ENCODE measurements at regions not wholly inside any gene's neighbourhood (a gene's known extent, or its start where the extent isn't known, plus 50 kb on each side); places are given as distances from the start of the nearest gene placed in this dataset.
A peak's percentile ranks its signal among the peaks of the same experiment; 100 is the strongest.

- no peak for DNase-seq
These were observed 286.3 kb downstream of the CDH26 start for GRCh38 chr20:60244373-60245146.

- no peak for DNase-seq
These were observed 288.5 kb downstream of the CDH26 start for GRCh38 chr20:60246751-60247150.

- DNase-seq = no peak
These were observed 291.2 kb downstream of the CDH26 start for GRCh38 chr20:60249436-60249835.

DNA sequence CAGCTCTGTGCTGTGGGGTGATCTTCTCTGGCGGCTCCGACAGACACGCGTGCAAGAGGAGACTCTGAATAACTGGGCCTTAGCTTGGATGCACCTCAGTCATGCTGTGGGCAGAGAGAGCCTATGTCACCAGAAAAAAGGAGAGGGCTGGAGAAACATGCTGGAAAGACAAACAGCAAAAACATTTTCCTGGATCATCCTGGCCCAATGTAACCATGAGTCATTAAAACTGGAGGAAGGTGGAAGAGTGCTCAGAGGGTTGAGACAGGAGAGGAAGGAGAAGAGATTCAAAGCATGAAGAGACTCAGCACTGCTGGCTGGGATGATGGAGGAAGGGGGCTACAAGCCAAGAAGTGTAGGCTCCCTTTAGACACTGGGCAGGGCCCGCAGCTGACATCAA is 292.0 kb downstream of the CDH26 start:
- DNase-seq = no peak

DNA sequence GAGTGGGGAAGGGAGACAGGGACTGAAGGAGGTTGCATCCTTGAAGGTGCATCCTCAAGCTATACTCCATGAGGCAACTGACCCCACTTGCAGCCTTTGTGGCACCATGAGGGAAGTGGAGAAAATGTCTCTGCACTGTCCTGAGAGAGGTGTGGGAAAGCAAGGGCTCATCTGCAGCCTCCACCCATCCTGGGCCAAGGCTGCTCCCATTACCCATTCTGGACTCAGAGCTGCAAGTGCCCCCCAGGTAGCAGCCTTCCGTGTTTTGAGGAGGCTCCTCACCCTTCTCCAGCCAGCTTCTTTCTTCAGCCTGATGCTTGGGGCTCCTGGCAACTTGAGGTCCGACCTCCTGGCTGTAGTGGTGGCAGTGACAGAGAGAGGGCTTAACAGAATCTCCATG is 294.6 kb downstream of the CDH26 start:
- DNase-seq = no peak

GRCh38 chr20:60253471-60253870 is 295.2 kb downstream of the CDH26 start:
- no peak for DNase-seq

DNA sequence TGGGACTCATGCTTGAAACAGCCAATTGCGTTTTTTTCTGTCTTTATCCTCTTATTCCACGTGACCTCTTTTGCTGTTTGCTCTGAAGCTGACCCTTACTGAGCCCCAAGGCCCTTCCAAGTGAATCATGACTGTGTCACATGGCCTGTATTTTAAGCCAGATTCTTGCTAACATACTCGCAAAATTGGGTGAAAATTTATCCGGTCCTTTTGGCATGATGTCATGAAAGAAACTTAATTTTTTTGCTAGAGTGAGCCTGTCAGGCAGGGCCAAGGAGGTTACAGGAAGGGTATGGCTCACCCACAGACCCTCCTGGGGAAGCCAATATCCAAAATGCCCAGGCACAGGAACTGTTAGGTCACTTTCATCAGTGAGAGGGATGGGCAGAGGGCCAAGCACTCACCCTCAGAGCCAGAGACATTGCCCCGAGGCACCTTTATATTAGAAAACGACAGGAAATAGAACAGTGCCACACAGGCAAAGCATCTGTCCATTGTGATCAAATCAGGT is 296.7 kb downstream of the CDH26 start:
- DNase-seq = no peak

DNA sequence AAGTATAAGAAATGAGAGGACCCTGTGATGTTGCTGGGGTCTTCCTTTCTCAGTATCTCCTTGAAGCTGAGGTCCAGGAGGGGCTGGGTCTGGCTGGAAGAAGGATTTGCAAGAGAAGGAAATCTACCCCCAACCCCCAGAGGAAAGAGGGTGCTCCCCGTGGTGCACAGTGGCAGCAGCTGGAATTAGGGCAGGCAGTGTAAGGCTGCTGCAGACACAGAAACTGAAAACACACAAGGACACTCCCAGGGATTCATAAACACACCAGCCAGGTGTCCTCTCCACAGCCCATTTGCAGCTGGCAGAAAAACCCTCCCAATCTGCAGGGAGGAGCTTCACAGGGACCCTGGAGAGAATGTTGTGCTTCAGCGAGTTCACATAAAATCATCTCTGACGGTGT is 297.2 kb downstream of the CDH26 start:
- DNase-seq = no peak

GRCh38 chr20:60255866-60256265 is 297.6 kb downstream of the CDH26 start:
- no peak for DNase-seq

GRCh38 chr20:60256811-60257210 is 298.6 kb downstream of the CDH26 start:
- no peak for DNase-seq

GRCh38 chr20:60257671-60258070 is 299.4 kb downstream of the CDH26 start:
- DNase-seq = no peak

DNA sequence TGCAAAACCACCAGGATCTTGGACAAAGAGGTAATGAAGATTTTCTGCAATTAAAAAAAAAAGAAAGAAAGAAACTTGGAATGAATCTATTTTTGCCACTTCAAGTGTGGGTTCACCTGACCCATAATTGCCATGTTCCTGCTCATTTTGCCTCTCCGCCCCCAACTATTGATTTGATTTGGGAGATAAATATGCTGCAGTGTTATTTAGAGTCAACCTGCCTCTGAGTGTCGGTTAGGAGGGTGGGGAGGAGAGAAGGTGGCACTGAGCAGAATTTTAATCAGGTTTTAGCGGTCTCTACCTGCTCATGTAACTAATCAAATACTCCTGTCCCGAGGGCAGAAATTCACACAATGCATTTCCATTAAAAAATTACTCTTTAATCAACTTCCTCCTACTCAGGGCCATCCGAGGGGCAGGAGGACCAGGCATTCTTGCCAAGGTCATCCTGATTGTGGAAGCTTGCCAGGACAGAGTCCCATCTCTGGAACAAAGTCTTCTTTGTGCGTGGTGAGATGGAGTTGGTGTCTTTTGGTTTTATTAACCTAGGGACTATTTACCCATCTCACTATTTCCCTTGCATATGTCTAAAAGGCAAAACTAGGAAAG is 300.1 kb downstream of the CDH26 start:
- DNase-seq = no peak

- DNase-seq = no peak
These were observed 303.1 kb downstream of the CDH26 start for GRCh38 chr20:60261333-60261732.

DNA sequence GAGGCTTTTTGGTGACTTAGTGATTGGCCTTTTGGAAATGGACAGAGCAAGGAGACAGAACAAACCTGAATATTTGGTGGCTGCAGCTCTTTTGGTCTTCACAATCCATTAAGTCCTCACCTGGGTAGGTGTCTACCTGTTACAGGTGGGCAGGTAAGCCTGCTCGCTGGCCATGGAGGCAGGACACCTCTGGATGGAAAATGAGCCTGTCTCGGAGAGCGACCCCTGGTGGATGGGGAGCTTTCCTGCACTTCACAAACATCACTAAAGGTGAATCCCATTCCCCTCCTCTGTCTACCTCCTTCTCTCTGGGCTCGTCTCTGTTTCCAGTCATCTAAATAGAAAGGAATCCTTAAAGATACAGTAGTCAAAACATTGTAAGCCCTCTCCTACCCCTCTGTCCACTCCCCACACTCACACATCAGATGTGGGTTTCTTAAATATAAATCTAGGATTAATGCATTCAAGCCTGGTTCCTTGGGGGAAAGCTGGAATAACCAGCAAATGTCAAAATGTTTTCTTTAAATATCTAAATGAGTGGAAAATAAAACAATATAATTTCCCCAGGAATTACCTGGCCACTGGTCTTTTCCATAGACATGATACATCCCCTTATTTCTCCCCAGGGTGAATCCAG is 304.9 kb downstream of the CDH26 start:
- DNase-seq = no peak

GRCh38 chr20:60263725-60264709 is 305.8 kb downstream of the CDH26 start:
- DNase-seq = no peak

DNA sequence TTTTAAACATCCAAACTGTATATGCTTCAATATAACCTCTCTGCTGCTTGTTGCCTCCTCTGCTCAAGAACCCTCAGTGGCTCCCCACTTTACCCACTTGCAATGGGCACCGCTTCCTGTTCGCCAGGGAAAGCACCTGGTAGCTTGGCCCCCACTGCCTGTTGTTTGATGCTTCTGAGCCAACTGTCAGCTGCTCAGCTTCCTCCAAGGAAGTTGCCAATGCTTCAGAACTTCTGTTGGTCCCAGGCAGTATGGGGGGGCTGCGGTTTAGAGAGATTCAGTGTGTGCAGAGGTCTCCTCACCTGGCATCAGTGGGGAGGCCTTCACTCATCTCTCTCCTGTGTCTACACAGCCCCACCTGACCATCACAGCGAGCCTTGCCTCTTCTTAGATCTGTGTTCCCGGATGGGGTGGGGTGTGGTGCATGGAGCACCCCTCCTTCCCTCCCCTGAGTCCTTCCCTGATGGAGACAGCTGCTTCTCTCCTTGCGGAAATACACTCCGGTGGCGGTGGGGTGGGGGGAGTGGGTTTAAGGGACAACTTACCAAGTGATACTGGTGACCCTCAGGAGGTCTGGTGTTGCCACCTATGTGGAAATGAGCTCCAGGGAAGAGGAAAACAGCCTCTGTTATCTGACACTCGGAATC is 308.1 kb downstream of the CDH26 start:
- DNase-seq = no peak

DNA sequence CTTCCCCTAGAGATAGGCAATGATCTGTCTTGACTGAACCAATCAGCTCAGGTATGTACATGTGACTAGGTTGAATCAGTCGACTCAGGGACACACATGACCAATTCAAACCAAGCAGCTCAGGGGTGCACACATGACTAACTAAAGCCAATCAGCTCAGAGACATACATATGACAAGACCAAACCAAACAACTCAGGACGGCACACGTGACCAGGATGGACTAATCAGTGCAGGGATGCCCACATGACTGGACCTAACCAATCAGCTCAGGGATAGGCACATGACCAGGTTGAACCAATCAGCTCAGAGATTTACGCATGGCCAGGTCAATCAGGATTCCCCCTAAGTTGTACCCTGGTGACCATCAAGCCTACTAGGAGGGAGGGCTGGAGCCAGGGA is 310.3 kb downstream of the CDH26 start:
- no peak for DNase-seq

DNA sequence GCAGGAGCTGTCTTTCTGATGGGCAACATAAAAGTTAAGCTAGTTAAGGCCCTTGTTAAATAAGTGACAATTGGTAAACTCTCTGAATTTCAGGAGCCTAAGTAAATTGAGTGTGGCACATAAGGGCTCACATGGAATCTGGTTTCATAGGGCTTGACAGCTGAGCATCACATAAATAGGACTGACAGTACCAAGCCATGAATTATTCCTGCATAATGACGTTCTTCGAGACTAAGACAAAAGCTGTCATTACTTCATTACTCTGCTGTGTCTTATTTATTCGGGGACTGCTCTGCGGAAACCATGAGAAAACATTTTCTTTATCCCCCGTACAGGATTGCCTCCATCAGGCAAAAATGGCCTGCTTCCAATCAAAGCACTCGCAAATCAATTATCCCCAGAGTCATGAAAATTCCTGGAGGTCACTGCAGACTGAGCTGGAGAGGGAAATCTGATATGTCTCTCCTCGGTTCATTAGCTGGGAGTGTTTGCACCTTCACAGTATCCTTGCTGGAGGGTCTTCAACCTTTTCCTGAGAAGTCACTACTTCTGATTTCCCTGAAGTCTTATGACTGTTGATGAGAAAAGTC is 311.4 kb downstream of the CDH26 start:
- DNase-seq = peak; percentile 30

GRCh38 chr20:60270341-60270740 is 312.1 kb downstream of the CDH26 start:
- DNase-seq = no peak

DNA sequence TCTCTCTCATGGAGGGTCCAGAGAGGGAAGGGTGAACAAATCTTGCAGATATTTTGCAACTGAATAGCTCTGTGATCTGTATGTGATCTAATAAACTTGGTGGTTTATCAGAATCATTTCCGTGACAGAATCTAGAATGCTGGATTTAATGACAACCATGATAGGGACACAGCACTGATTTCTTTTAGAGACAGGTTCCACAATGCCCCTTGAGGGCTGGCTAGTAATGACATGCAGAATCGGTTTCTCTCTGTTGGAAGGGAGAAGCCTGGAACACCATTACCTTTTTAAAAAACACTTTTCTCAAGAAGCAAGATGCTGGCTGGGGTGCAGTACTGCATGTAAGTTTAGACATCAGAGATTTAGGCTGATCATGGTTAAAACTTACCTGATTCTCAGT is 313.4 kb downstream of the CDH26 start:
- DNase-seq = no peak

DNA sequence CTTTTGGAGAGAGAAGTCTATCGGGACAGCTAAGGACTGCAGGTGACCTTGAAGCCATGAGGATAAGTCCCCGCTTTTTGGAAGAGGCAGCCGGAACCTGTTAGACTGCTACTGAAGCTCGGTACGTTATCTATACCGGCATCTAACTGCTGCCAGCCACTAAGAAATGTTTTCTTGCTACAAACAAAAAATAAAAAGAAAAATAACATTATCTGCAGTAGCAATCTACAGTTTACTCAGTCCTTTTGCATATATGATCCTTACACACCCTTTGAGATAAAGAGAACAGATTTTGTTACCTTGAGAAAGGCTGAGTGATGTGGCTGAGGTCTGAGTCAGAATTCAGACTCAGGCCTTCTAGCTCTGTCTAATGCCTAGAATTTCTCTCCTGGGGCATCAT is 314.6 kb downstream of the CDH26 start:
- no peak for DNase-seq

All from left kidney (tissue), 1 donor.